ENCODE measurements at regions not wholly inside any gene's neighbourhood (a gene's known extent, or its start where the extent isn't known, plus 50 kb on each side); places are given as distances from the start of the nearest gene placed in this dataset.

DNA sequence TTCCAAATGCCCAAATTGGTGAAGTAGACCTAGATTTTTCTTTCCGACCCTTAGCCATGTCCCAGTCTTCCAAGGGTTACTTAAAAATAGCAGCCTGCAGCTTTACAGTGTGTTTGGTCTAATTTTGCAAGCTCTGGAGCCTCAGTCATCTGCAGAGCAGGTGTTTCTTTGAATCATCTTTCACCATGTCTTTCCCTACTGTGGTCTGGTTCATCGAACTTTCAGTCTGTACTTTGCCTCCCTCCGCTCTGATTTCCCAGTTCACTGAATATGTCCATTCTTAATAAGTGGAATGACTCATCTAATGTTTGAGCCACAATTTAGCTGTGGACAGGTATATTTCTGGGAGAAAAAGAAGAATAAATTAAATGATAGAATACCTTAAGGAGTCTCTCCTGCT, 1060.7 kb downstream of the EFNA5 start:
- Histone ChIP-seq H3K4me3 (ENCODE audit: low read depth, low read length) (no peak overlapping the region), H3K36me3 (ENCODE audit: control insufficient read depth in 2 of 2, insufficient read depth in 1 of 2, low read length in 2 of 2) (no peaks in the 10 kb centered on the region), H3K4me1 (ENCODE audit: control insufficient read depth, insufficient read depth, low read length) (no peaks in the 10 kb centered on the region), H3K27ac (ENCODE audit: extremely low read depth, low read depth, low read length) (no peak overlapping the region), H3K9me3 (ENCODE audit: control insufficient read depth, insufficient read depth, low read depth, low read length) (no peaks in the 10 kb centered on the region)
- ChIA-PET CTCF (interaction anchor here (1.0 kb wide), 1 partner anchor 12 kb away, joined by 3 read pairs; no protein-coding TSS in a partner anchor), POLR2A (no interaction called here)
- no peak for TF ChIP-seq ZSCAN23 (tag by site-specific recombination; IDR thresholded peaks at IDR 0.05)
- TF ChIP-seq, protein P1, sequence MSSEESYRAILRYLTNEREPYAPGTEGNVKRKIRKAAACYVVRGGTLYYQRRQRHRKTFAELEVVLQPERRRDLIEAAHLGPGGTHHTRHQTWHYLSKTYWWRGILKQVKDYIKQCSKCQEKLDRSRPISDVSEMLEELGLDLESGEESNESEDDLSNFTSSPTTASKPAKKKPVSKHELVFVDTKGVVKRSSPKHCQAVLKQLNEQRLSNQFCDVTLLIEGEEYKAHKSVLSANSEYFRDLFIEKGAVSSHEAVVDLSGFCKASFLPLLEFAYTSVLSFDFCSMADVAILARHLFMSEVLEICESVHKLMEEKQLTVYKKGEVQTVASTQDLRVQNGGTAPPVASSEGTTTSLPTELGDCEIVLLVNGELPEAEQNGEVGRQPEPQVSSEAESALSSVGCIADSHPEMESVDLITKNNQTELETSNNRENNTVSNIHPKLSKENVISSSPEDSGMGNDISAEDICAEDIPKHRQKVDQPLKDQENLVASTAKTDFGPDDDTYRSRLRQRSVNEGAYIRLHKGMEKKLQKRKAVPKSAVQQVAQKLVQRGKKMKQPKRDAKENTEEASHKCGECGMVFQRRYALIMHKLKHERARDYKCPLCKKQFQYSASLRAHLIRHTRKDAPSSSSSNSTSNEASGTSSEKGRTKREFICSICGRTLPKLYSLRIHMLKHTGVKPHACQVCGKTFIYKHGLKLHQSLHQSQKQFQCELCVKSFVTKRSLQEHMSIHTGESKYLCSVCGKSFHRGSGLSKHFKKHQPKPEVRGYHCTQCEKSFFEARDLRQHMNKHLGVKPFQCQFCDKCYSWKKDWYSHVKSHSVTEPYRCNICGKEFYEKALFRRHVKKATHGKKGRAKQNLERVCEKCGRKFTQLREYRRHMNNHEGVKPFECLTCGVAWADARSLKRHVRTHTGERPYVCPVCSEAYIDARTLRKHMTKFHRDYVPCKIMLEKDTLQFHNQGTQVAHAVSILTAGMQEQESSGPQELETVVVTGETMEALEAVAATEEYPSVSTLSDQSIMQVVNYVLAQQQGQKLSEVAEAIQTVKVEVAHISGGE (tag by site-specific recombination; conservative IDR thresholded peaks at IDR 0.05; ENCODE audit: low read depth): no peak
- TF ChIP-seq ZNF37A (tag by site-specific recombination; IDR thresholded peaks at IDR 0.05): no peak
- TF ChIP-seq ZNF510 (tag by site-specific recombination; IDR thresholded peaks at IDR 0.05; ENCODE audit: insufficient replicate concordance): no peak
- TF ChIP-seq SP2 (tag by site-specific recombination; IDR thresholded peaks at IDR 0.05): no peak
- TF ChIP-seq, protein P2, sequence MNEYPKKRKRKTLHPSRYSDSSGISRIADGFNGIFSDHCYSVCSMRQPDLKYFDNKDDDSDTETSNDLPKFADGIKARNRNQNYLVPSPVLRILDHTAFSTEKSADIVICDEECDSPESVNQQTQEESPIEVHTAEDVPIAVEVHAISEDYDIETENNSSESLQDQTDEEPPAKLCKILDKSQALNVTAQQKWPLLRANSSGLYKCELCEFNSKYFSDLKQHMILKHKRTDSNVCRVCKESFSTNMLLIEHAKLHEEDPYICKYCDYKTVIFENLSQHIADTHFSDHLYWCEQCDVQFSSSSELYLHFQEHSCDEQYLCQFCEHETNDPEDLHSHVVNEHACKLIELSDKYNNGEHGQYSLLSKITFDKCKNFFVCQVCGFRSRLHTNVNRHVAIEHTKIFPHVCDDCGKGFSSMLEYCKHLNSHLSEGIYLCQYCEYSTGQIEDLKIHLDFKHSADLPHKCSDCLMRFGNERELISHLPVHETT (tag by site-specific recombination; IDR thresholded peaks at IDR 0.05): no peak
- TF ChIP-seq ZNF610 (tag by site-specific recombination; IDR thresholded peaks at IDR 0.05; ENCODE audit: borderline replicate concordance): no peak
- TF ChIP-seq MZF1 (tag by site-specific recombination; IDR thresholded peaks at IDR 0.05; ENCODE audit: borderline replicate concordance): no peak
- TF ChIP-seq ZNF624 (tag by site-specific recombination; IDR thresholded peaks at IDR 0.05): no peak
- no peak for TF ChIP-seq ZNF521 (tag by site-specific recombination; IDR thresholded peaks at IDR 0.05)
- no peak for TF ChIP-seq ZNF132 (tag by site-specific recombination; IDR thresholded peaks at IDR 0.05; ENCODE audit: borderline replicate concordance)
- no peak for TF ChIP-seq ZNF843 (tag by site-specific recombination; IDR thresholded peaks at IDR 0.05)
- TF ChIP-seq ZNF776 (tag by site-specific recombination; IDR thresholded peaks at IDR 0.05; ENCODE audit: borderline replicate concordance): no peak
- TF ChIP-seq, protein P3, sequence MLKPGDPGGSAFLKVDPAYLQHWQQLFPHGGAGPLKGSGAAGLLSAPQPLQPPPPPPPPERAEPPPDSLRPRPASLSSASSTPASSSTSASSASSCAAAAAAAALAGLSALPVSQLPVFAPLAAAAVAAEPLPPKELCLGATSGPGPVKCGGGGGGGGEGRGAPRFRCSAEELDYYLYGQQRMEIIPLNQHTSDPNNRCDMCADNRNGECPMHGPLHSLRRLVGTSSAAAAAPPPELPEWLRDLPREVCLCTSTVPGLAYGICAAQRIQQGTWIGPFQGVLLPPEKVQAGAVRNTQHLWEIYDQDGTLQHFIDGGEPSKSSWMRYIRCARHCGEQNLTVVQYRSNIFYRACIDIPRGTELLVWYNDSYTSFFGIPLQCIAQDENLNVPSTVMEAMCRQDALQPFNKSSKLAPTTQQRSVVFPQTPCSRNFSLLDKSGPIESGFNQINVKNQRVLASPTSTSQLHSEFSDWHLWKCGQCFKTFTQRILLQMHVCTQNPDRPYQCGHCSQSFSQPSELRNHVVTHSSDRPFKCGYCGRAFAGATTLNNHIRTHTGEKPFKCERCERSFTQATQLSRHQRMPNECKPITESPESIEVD (tag by site-specific recombination; IDR thresholded peaks at IDR 0.05): no peak
- TF ChIP-seq ZNF211 (tag by site-specific recombination; IDR thresholded peaks at IDR 0.05; ENCODE audit: low read depth): no peak
- TF ChIP-seq ZNF133 (tag by site-specific recombination; IDR thresholded peaks at IDR 0.05): no peak
- TF ChIP-seq GFI1B (tag by site-specific recombination; IDR thresholded peaks at IDR 0.05): no peak
- TF ChIP-seq OSR2 (tag by site-specific recombination; IDR thresholded peaks at IDR 0.05): no peak
- TF ChIP-seq SCRT2 (tag by site-specific recombination; IDR thresholded peaks at IDR 0.05): no peak

DNA sequence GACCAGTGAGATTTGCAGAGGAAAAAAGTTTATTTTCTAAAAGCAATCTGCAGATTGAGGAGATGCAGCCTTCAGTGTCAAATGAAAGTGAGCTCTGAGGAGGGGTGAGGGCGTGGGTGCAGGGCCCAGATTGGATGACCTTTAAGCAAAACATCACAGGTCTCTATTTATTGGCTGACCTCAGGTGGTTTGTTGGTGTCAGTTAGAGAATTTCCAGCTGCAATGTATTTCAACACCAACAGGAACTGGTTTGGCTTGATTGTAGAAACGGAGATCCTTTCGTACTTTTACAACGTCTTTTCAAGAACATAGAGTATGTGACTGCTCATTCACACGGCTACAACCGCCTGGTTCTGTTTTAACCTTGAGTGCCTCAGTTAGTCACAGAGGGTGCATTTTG, 1069.1 kb downstream of the EFNA5 start:
- H3K4me1 ChIP-seq (ENCODE audit: control insufficient read depth, insufficient read depth, low read length): no peaks in the 10 kb centered on the region
- POLR2A ChIA-PET: no interaction called here
- CTCF ChIA-PET: no interaction called here
- H3K27ac ChIP-seq (ENCODE audit: extremely low read depth, low read depth, low read length): no peak overlapping the region
- no peaks in the 10 kb centered on the region for H3K9me3 ChIP-seq (ENCODE audit: control insufficient read depth, insufficient read depth, low read depth, low read length)
- H3K36me3 ChIP-seq (ENCODE audit: control insufficient read depth in 2 of 2, insufficient read depth in 1 of 2, low read length in 2 of 2): no peaks in the 10 kb centered on the region
- H3K4me3 ChIP-seq (ENCODE audit: low read depth, low read length): no peak overlapping the region
- TF ChIP-seq OVOL3 (tag by site-specific recombination; IDR thresholded peaks at IDR 0.05): no peak
- TF ChIP-seq ZNF214 (tag by site-specific recombination; IDR thresholded peaks at IDR 0.05; ENCODE audit: borderline replicate concordance): no peak
- TF ChIP-seq, protein P4, sequence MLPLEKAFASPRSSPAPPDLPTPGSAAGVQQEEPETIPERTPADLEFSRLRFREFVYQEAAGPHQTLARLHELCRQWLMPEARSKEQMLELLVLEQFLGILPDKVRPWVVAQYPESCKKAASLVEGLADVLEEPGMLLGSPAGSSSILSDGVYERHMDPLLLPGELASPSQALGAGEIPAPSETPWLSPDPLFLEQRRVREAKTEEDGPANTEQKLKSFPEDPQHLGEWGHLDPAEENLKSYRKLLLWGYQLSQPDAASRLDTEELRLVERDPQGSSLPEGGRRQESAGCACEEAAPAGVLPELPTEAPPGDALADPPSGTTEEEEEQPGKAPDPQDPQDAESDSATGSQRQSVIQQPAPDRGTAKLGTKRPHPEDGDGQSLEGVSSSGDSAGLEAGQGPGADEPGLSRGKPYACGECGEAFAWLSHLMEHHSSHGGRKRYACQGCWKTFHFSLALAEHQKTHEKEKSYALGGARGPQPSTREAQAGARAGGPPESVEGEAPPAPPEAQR (tag by site-specific recombination; IDR thresholded peaks at IDR 0.05): no peak
- no peak for TF ChIP-seq ZNF423 (tag by site-specific recombination; IDR thresholded peaks at IDR 0.05)
- no peak for TF ChIP-seq ZEB2 (tag by site-specific recombination; IDR thresholded peaks at IDR 0.05)
- no peak for TF ChIP-seq HOXC10 (CRISPR knock-in tag; IDR thresholded peaks at IDR 0.05)
- no peak for TF ChIP-seq ZNF555 (tag by site-specific recombination; conservative IDR thresholded peaks at IDR 0.05)
- TF ChIP-seq ZNF16 (tag by site-specific recombination; IDR thresholded peaks at IDR 0.05; ENCODE audit: low read depth): no peak
- TF ChIP-seq ZNF561 (tag by site-specific recombination; IDR thresholded peaks at IDR 0.05; ENCODE audit: borderline replicate concordance): no peak
- TF ChIP-seq ZNF335 (tag by site-specific recombination; conservative IDR thresholded peaks at IDR 0.05): no peak
- TF ChIP-seq PRDM1 (tag by site-specific recombination; IDR thresholded peaks at IDR 0.05): no peak
- no peak for TF ChIP-seq ZNF175 (tag by site-specific recombination; IDR thresholded peaks at IDR 0.05)

All from HEK293 (cell line).